ENCODE measurements at regions not wholly inside any gene's neighbourhood (a gene's known extent, or its start where the extent isn't known, plus 50 kb on each side); places are given as distances from the start of the nearest gene placed in this dataset.
A peak's percentile ranks its signal among the peaks of the same experiment; 100 is the strongest.

DNA sequence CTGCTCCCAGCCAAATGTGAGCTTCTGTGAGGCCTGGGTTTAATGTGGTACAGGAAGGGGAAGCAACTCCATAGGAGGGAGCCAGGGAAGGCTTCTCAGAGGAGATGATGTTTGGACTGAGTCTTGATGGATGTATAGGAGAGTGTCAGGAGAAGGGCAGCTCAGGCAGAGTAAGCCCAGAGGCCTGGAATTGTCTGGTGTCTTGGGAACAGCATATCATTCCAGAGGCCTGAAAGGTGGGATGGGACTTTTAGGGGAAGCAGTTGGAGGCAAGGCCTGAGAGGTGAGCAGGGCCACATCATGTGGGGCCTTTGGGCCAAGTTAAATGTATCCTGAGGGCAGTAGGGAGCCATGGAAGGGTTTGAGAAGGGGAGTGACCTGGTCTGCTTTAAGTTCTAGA, 148.6 kb upstream of the WNT4 start:
- no peaks in the 10 kb centered on the region for H3K79me1 ChIP-seq (ENCODE audit: low read depth, low read length)
- H3K4ac ChIP-seq (replicated peaks; ENCODE audit: insufficient read length, low read depth, low read length) = no peak overlapping the region
- H3K27ac ChIP-seq (ENCODE audit: low read depth, low read length) = no peak overlapping the region
- no peaks in the 10 kb centered on the region for H3K36me3 ChIP-seq (ENCODE audit: control insufficient read depth in 2 of 4, insufficient read depth in 4 of 4, low read length in 3 of 4)
- no peaks in the 10 kb centered on the region for H3K79me2 ChIP-seq (ENCODE audit: control insufficient read depth in 1 of 2, insufficient read depth in 2 of 2, low read length in 2 of 2)
- H2BK12ac ChIP-seq (ENCODE audit: low read depth, low read length) = peak overlapping the region; percentile 21; the same call in 1 of the 2 replicates
- no peak overlapping the region for H3K14ac ChIP-seq (ENCODE audit: insufficient read length)
- H3K56ac ChIP-seq (replicated peaks; ENCODE audit: insufficient read length, low read depth, low read length) = no peak overlapping the region
- H3K23me2 ChIP-seq (ENCODE audit: low read depth, low read length) = no peaks in the 10 kb centered on the region
- peaks cover 0 to 5% (median 2%) of the 10 kb centered on the region in 4 experiments; a peak in 2 of 7 replicates for H3K4me1 ChIP-seq (replicated peaks in 1 of 4; ENCODE audit: control insufficient read depth in 3 of 4, insufficient read depth in 4 of 4, low read length in 3 of 4)
- H4K91ac ChIP-seq (replicated peaks; ENCODE audit: insufficient read length, low read length) = no peak overlapping the region
- H4K20me1 ChIP-seq (replicated peaks in 1 of 2; ENCODE audit: control insufficient read depth in 1 of 2, insufficient read depth in 2 of 2, low read length in 2 of 2) = no peaks in the 10 kb centered on the region
- ChIA-PET CTCF (ENCODE audit: partially characterized antibody) (interaction anchor here (0.8 to 3.1 kb wide), 8 partner anchors 20 to 262 kb away, joined by 3 to 15 read pairs (median 4); no protein-coding TSS in a partner anchor), POLR2A (ENCODE audit: partially characterized antibody) (no interaction called here)
- no peak overlapping the region for H3K4me2 ChIP-seq (ENCODE audit: insufficient read depth in 1 of 2, low read depth in 2 of 2, low read length in 2 of 2)
- H2AK5ac ChIP-seq (ENCODE audit: low read depth, low read length) = no peak overlapping the region
- no peak overlapping the region for H3K18ac ChIP-seq (ENCODE audit: extremely low read depth, low read length)
- H2BK15ac ChIP-seq (ENCODE audit: low read length) = no peak overlapping the region
- no peak overlapping the region for H4K5ac ChIP-seq (ENCODE audit: insufficient read length, low read depth, low read length)
- FAIRE-seq = no peak
- H2AFZ ChIP-seq (ENCODE audit: low read length) = no peak overlapping the region
- H2BK5ac ChIP-seq (ENCODE audit: low read depth, low read length) = no peak overlapping the region
- no peak overlapping the region for H3K4me3 ChIP-seq (ENCODE audit: extremely low read depth in 1 of 4, insufficient read depth in 2 of 4, low read depth in 3 of 4, low read length in 4 of 4)
- no peak overlapping the region for H2BK120ac ChIP-seq (replicated peaks; ENCODE audit: low read depth, low read length)
- H4K8ac ChIP-seq (ENCODE audit: extremely low read depth, insufficient read depth, low read length) = no peak overlapping the region
- no peak overlapping the region for H2BK20ac ChIP-seq (ENCODE audit: low read length)
- peak in 1 of 2 experiments; percentile 34 for DNase-seq (ENCODE audit: low read depth in 1 of 2, low spot score in 2 of 2)
- 0 out of 4 replicates have a peak, but pooled peaks cover 0 to 7% of the 10 kb centered on the region in 2 experiments for H3K9me3 ChIP-seq (ENCODE audit: insufficient read depth in 2 of 2, low read depth in 1 of 2, low read length in 1 of 2)
- no peaks in the 10 kb centered on the region for H3K27me3 ChIP-seq (replicated peaks in 1 of 4; ENCODE audit: control insufficient read depth in 3 of 4, extremely low read depth in 1 of 4, insufficient read depth in 3 of 4, low read length in 3 of 4)
- no peak overlapping the region for H3K9ac ChIP-seq (replicated peaks in 1 of 4; ENCODE audit: extremely low read depth in 1 of 4, low read depth in 3 of 4, low read length in 3 of 4)
- H3K23ac ChIP-seq (ENCODE audit: insufficient read length) = no peak overlapping the region
- no peak for TF ChIP-seq POLR2A (IDR thresholded peaks at IDR 0.05; ENCODE audit: control extremely low read depth in 1 of 2, low read depth in 2 of 2, low read length in 2 of 2)
- TF ChIP-seq SP1 (IDR thresholded peaks at IDR 0.05; ENCODE audit: low read depth, low read length) = no peak
- TF ChIP-seq CREB1 (IDR thresholded peaks at IDR 0.05) = no peak
- TF ChIP-seq CHD1 (IDR thresholded peaks at IDR 0.05; ENCODE audit: low read depth, low read length) = no peak
- TF ChIP-seq MAFK (IDR thresholded peaks at IDR 0.05; ENCODE audit: low read depth, low read length) = no peak
- no peak for TF ChIP-seq JUN (IDR thresholded peaks at IDR 0.05; ENCODE audit: low read depth, low read length)
- no peak for TF ChIP-seq RAD21 (IDR thresholded peaks at IDR 0.05 in 1 of 2, conservative IDR thresholded peaks at IDR 0.05 in 1 of 2; ENCODE audit: low read depth in 2 of 2, low read length in 2 of 2)
- TF ChIP-seq SAP30 (IDR thresholded peaks at IDR 0.05; ENCODE audit: insufficient read depth, insufficient replicate concordance, low read length) = no peak
- TF ChIP-seq HDAC6 (IDR thresholded peaks at IDR 0.05; ENCODE audit: low read depth, low read length) = no peak
- no peak for TF ChIP-seq SIN3A (conservative IDR thresholded peaks at IDR 0.05 in 1 of 2, IDR thresholded peaks at IDR 0.05 in 1 of 2; ENCODE audit: low read depth in 1 of 2, low read length in 2 of 2)
- TF ChIP-seq YY1 (IDR thresholded peaks at IDR 0.05; ENCODE audit: low read depth, low read length) = no peak
- no peak for TF ChIP-seq SIRT6 (IDR thresholded peaks at IDR 0.05; ENCODE audit: low read length)
- TF ChIP-seq, protein P1, sequence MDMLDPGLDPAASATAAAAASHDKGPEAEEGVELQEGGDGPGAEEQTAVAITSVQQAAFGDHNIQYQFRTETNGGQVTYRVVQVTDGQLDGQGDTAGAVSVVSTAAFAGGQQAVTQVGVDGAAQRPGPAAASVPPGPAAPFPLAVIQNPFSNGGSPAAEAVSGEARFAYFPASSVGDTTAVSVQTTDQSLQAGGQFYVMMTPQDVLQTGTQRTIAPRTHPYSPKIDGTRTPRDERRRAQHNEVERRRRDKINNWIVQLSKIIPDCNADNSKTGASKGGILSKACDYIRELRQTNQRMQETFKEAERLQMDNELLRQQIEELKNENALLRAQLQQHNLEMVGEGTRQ (IDR thresholded peaks at IDR 0.05; ENCODE audit: low read length) = no peak
- TF ChIP-seq SUZ12 (IDR thresholded peaks at IDR 0.05; ENCODE audit: low read length) = no peak
- no peak for TF ChIP-seq SRF (IDR thresholded peaks at IDR 0.05; ENCODE audit: low read depth, low read length)

Measured in H1 (cell line).